ENCODE measurements at regions not wholly inside any gene's neighbourhood (a gene's known extent, or its start where the extent isn't known, plus 50 kb on each side); places are given as distances from the start of the nearest gene placed in this dataset.

GRCh38 chr12:83414981-83415380 lies 728.3 kb downstream of the TMTC2 start:
- Histone ChIP-seq H2AK5ac (ENCODE audit: low read depth, low read length) (no peak overlapping the region), H3K4me2 (ENCODE audit: low read depth, low read length) (no peak overlapping the region), H3K14ac (replicated peaks; ENCODE audit: low read depth, low read length) (no peak overlapping the region), H2BK20ac (ENCODE audit: low read depth, low read length) (no peak overlapping the region), H2AFZ (replicated peaks; ENCODE audit: low read length, poor library complexity) (no peak overlapping the region), H3K9me1 (ENCODE audit: insufficient read depth, low read length) (no peaks in the 10 kb centered on the region), H3K18ac (ENCODE audit: low read depth, low read length) (no peak overlapping the region), H3K9me3 (ENCODE audit: control insufficient read depth, insufficient read depth, low read length) (peaks cover 10% of the 10 kb centered on the region), H2AK9ac (replicated peaks; ENCODE audit: low read depth, low read length, poor library complexity) (no peak overlapping the region), H3K4me1 (ENCODE audit: control insufficient read depth, insufficient read depth, low read length) (no peaks in the 10 kb centered on the region), H4K8ac (ENCODE audit: low read depth in 2 of 2, low read length in 2 of 2) (no peak overlapping the region), H3K27ac (ENCODE audit: insufficient read depth, low read length) (no peak overlapping the region), H4K20me1 (ENCODE audit: insufficient read depth, low read length) (no peaks in the 10 kb centered on the region), H3K4ac (ENCODE audit: low read depth, low read length) (no peak overlapping the region), H3K56ac (ENCODE audit: extremely low read depth, insufficient read depth, low read length) (no peak overlapping the region), H4K91ac (ENCODE audit: insufficient read depth, low read depth, low read length) (no peak overlapping the region), H4K5ac (ENCODE audit: low read depth, low read length) (no peak overlapping the region), H3K36me3 (ENCODE audit: control insufficient read depth, insufficient read depth, low read length) (no peaks in the 10 kb centered on the region), H3K9ac (ENCODE audit: low read depth, low read length) (no peak overlapping the region), H2BK5ac (ENCODE audit: low read depth, low read length, poor library complexity, severe bottlenecking) (no peak overlapping the region), H3K79me1 (ENCODE audit: low read depth in 1 of 2, low read length in 2 of 2) (no peaks in the 10 kb centered on the region), H2BK15ac (ENCODE audit: low read depth, low read length) (no peak overlapping the region), H3K23ac (ENCODE audit: low read depth, low read length) (no peak overlapping the region), H3K27me3 (ENCODE audit: control insufficient read depth, insufficient read depth, low read length) (no peaks in the 10 kb centered on the region), H2BK120ac (ENCODE audit: low read depth, low read length) (no peak overlapping the region), H3K4me3 (ENCODE audit: insufficient read depth, low read depth, low read length) (no peak overlapping the region)
- TF ChIP-seq FOS (IDR thresholded peaks at IDR 0.05; ENCODE audit: low read depth, low read length) (no peak), MAZ (IDR thresholded peaks at IDR 0.05; ENCODE audit: borderline replicate concordance, low read depth, low read length) (no peak), RFX5 (IDR thresholded peaks at IDR 0.05; ENCODE audit: low read depth, low read length) (no peak), POLR2A (IDR thresholded peaks at IDR 0.05; ENCODE audit: low read depth, low read length) (no peak), MXI1 (IDR thresholded peaks at IDR 0.05; ENCODE audit: borderline replicate concordance, low read depth, low read length) (no peak), BHLHE40 (IDR thresholded peaks at IDR 0.05; ENCODE audit: low read depth, low read length) (no peak), MAFK (IDR thresholded peaks at IDR 0.05; ENCODE audit: low read depth, low read length) (no peak), NFE2L2 (IDR thresholded peaks at IDR 0.05; ENCODE audit: low read depth, low read length) (no peak), CHD1 (IDR thresholded peaks at IDR 0.05; ENCODE audit: low read depth, low read length) (no peak), RCOR1 (IDR thresholded peaks at IDR 0.05; ENCODE audit: insufficient replicate concordance, low read length) (no peak), CEBPB (IDR thresholded peaks at IDR 0.05; ENCODE audit: low read depth, low read length) (no peak), ELK1 (IDR thresholded peaks at IDR 0.05; ENCODE audit: borderline replicate concordance, low read depth, low read length) (no peak), SMC3 (IDR thresholded peaks at IDR 0.05; ENCODE audit: low read depth, low read length) (no peak), RAD21 (IDR thresholded peaks at IDR 0.05; ENCODE audit: low read length) (no peak)
- TF ChIP-seq, protein P1, sequence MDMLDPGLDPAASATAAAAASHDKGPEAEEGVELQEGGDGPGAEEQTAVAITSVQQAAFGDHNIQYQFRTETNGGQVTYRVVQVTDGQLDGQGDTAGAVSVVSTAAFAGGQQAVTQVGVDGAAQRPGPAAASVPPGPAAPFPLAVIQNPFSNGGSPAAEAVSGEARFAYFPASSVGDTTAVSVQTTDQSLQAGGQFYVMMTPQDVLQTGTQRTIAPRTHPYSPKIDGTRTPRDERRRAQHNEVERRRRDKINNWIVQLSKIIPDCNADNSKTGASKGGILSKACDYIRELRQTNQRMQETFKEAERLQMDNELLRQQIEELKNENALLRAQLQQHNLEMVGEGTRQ (IDR thresholded peaks at IDR 0.05; ENCODE audit: low read depth, low read length): no peak
- TF ChIP-seq, protein P2, sequence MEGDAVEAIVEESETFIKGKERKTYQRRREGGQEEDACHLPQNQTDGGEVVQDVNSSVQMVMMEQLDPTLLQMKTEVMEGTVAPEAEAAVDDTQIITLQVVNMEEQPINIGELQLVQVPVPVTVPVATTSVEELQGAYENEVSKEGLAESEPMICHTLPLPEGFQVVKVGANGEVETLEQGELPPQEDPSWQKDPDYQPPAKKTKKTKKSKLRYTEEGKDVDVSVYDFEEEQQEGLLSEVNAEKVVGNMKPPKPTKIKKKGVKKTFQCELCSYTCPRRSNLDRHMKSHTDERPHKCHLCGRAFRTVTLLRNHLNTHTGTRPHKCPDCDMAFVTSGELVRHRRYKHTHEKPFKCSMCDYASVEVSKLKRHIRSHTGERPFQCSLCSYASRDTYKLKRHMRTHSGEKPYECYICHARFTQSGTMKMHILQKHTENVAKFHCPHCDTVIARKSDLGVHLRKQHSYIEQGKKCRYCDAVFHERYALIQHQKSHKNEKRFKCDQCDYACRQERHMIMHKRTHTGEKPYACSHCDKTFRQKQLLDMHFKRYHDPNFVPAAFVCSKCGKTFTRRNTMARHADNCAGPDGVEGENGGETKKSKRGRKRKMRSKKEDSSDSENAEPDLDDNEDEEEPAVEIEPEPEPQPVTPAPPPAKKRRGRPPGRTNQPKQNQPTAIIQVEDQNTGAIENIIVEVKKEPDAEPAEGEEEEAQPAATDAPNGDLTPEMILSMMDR (conservative IDR thresholded peaks at IDR 0.05; ENCODE audit: low read depth, low read length): no peak
- BruUV-seq (replicated peaks): no TSS peak
- no peak for ATAC-seq (ENCODE audit: low read depth)
- no peak for DNase-seq
- intact Hi-C loops (cut with micrococcal nuclease) (no loop called here), in situ Hi-C loops (cut with MboI; ENCODE audit: low sequenced_read_pairs) (no loop called here), dilution Hi-C loops (cut with HindIII; ENCODE audit: low sequenced_read_pairs, unreplicated experiment) (no loop called here)
- ChIA-PET POLR2A (ENCODE audit: unreplicated experiment) (no interaction called here), CTCF (no interaction called here)
- 40% methylated on average over 1 of the region's 3 CpGs; no CpG with 5 or more reads in 1 of the 2 experiments for WGBS, 2 experiments (ENCODE audit: extremely low coverage in 2 of 2, insufficient read length in 1 of 2)

All from IMR-90 (cell line).